Muscle layer of duodenum (tissue), 2 donors: ENCODE measurements at regions not wholly inside any gene's neighbourhood (a gene's known extent, or its start where the extent isn't known, plus 50 kb on each side); places are given as distances from the start of the nearest gene placed in this dataset.
"Not testable (repeated sequence)": the region's sequence is repeated elsewhere in the genome, so short reads cannot be mapped to it uniquely, and the experiment has no call there.

Source experiments
- H3K27ac ChIP-seq: one replicate; pipeline ENCODE4 v1.7.0; 2013; ENCODE audit warnings: mild to moderate bottlenecking, low read length
- H3K27me3 ChIP-seq: one replicate; pipeline ENCODE4 v1.7.0; 2013; ENCODE audit warnings: low read depth, mild to moderate bottlenecking, control low read depth, low read length
- H3K36me3 ChIP-seq, 2 donors: one replicate each; pipeline ENCODE4 v1.7.0; 2013; ENCODE audit warnings: low read length in 2 of 2, control low read depth in 1 of 2, mild to moderate bottlenecking in 1 of 2; ENCODE audit not compliant: insufficient read depth in 2 of 2, control insufficient read depth in 1 of 2
- H3K4me1 ChIP-seq, 2 donors: one replicate each; pipeline ENCODE4 v1.7.0; 2013; ENCODE audit warnings: low read length in 2 of 2, mild to moderate bottlenecking in 2 of 2, control low read depth in 1 of 2, moderate library complexity in 1 of 2; ENCODE audit not compliant: insufficient read depth in 2 of 2, control insufficient read depth in 1 of 2
- H3K4me3 ChIP-seq, 2 donors: one replicate each; pipeline ENCODE4 v1.7.0; 2013; ENCODE audit warnings: low read length in 2 of 2, low read depth in 1 of 2, mild to moderate bottlenecking in 1 of 2
- H3K9me3 ChIP-seq, 2 donors: one replicate each; pipeline ENCODE4 v1.7.0; 2013; ENCODE audit warnings: low read length in 2 of 2, control low read depth in 1 of 2, mild to moderate bottlenecking in 1 of 2; ENCODE audit not compliant: control insufficient read depth in 1 of 2
- donor health status: healthy.

GRCh38 chr20:43337036-43337435, 120.7 kb upstream of the SRSF6 start:
- peaks cover 5 to 22% of the 10 kb centered on the region in 2 donors for H3K9me3 ChIP-seq
- H3K36me3 ChIP-seq: no peaks in the 10 kb centered on the region
- H3K4me3 ChIP-seq: no peak overlapping the region

GRCh38 chr20:43334080-43334479, 123.6 kb upstream of the SRSF6 start:
- peaks cover 5 to 22% of the 10 kb centered on the region in 2 donors for H3K9me3 ChIP-seq
- H3K27me3 ChIP-seq: no peaks in the 10 kb centered on the region
- H3K4me1 ChIP-seq: no peaks in the 10 kb centered on the region
- H3K36me3 ChIP-seq: no peaks in the 10 kb centered on the region
- no peak overlapping the region for H3K4me3 ChIP-seq
- no peak overlapping the region for H3K27ac ChIP-seq

More at GRCh38 chr20:43337036-43337435, 120.7 kb upstream of the SRSF6 start:
- no peaks in the 10 kb centered on the region for H3K4me1 ChIP-seq
- no peak overlapping the region for H3K27ac ChIP-seq
- no peaks in the 10 kb centered on the region for H3K27me3 ChIP-seq

- Histone ChIP-seq H3K9me3 (peaks cover 5 to 22% of the 10 kb centered on the region in 2 donors), H3K27ac (no peak overlapping the region), H3K4me3 (no peak overlapping the region), H3K36me3 (no peaks in the 10 kb centered on the region), H3K27me3 (no peaks in the 10 kb centered on the region), H3K4me1 (no peaks in the 10 kb centered on the region)
Observed at GRCh38 chr20:43331906-43332305, 125.8 kb upstream of the SRSF6 start.

- H3K27me3 ChIP-seq: no peaks in the 10 kb centered on the region
- peaks cover 0 to under 1% of the 10 kb centered on the region in 2 donors for H3K9me3 ChIP-seq
- H3K36me3 ChIP-seq: no peaks in the 10 kb centered on the region
- no peak overlapping the region for H3K4me3 ChIP-seq
- H3K27ac ChIP-seq: no peak overlapping the region
- no peaks in the 10 kb centered on the region for H3K4me1 ChIP-seq
Observed at GRCh38 chr20:43328697-43329096, 129.0 kb upstream of the SRSF6 start.

- not testable (repeated sequence) for H3K9me3 ChIP-seq, H3K4me1 ChIP-seq, H3K4me3 ChIP-seq, H3K27me3 ChIP-seq, H3K27ac ChIP-seq, H3K36me3 ChIP-seq
Observed at GRCh38 chr20:43327234-43327633, 130.5 kb upstream of the SRSF6 start.

GRCh38 chr20:43325926-43326325, 131.8 kb upstream of the SRSF6 start:
- no peak overlapping the region for H3K27ac ChIP-seq
- H3K4me3 ChIP-seq: no peak overlapping the region
- H3K9me3 ChIP-seq: no peaks in the 10 kb centered on the region
- peaks cover 0 to 4% of the 10 kb centered on the region in 2 donors for H3K4me1 ChIP-seq
- H3K36me3 ChIP-seq: no peaks in the 10 kb centered on the region
- H3K27me3 ChIP-seq: no peaks in the 10 kb centered on the region

- Histone ChIP-seq H3K27me3 (no peaks in the 10 kb centered on the region), H3K9me3 (no peaks in the 10 kb centered on the region)
Observed at GRCh38 chr20:43323592-43323991, 133.9 kb upstream of the PTPRT start.

GRCh38 chr20:43322851-43323250, 133.1 kb upstream of the PTPRT start:
- H3K36me3 ChIP-seq: no peaks in the 10 kb centered on the region
- peaks cover 0 to 4% of the 10 kb centered on the region in 2 donors for H3K4me1 ChIP-seq
- H3K27ac ChIP-seq: no peak overlapping the region
- no peaks in the 10 kb centered on the region for H3K27me3 ChIP-seq
- H3K9me3 ChIP-seq: no peaks in the 10 kb centered on the region
- no peak overlapping the region for H3K4me3 ChIP-seq

More at GRCh38 chr20:43323592-43323991, 133.9 kb upstream of the PTPRT start:
- Histone ChIP-seq H3K27ac (no peak overlapping the region), H3K4me1 (peaks cover 0 to 4% of the 10 kb centered on the region in 2 donors), H3K4me3 (no peak overlapping the region), H3K36me3 (no peaks in the 10 kb centered on the region)

GRCh38 chr20:43320536-43320935, 130.8 kb upstream of the PTPRT start:
- H3K4me3 ChIP-seq: no peak overlapping the region
- no peak overlapping the region for H3K27ac ChIP-seq
- no peaks in the 10 kb centered on the region for H3K36me3 ChIP-seq
- peaks cover 0 to 4% of the 10 kb centered on the region in 2 donors for H3K4me1 ChIP-seq
- no peaks in the 10 kb centered on the region for H3K9me3 ChIP-seq
- no peaks in the 10 kb centered on the region for H3K27me3 ChIP-seq

GRCh38 chr20:43318755-43319297, 129.1 kb upstream of the PTPRT start:
- Histone ChIP-seq H3K4me1 (peaks cover 0 to 4% of the 10 kb centered on the region in 2 donors), H3K4me3 (no peak overlapping the region), H3K27ac (no peak overlapping the region), H3K9me3 (no peaks in the 10 kb centered on the region), H3K36me3 (no peaks in the 10 kb centered on the region), H3K27me3 (no peaks in the 10 kb centered on the region)

- no peaks in the 10 kb centered on the region for H3K9me3 ChIP-seq
- H3K4me3 ChIP-seq: no peak overlapping the region
- no peaks in the 10 kb centered on the region for H3K36me3 ChIP-seq
- no peaks in the 10 kb centered on the region for H3K27me3 ChIP-seq
- H3K4me1 ChIP-seq: no peaks in the 10 kb centered on the region
- no peak overlapping the region for H3K27ac ChIP-seq
Observed at GRCh38 chr20:43316271-43316670, 126.6 kb upstream of the PTPRT start.

- H3K27me3 ChIP-seq: no peaks in the 10 kb centered on the region
- peaks cover 0 to 5% of the 10 kb centered on the region in 2 donors for H3K4me1 ChIP-seq
- no peaks in the 10 kb centered on the region for H3K36me3 ChIP-seq
- no peak overlapping the region for H3K4me3 ChIP-seq
- H3K9me3 ChIP-seq: peaks cover 0 to 2% of the 10 kb centered on the region in 2 donors
- no peak overlapping the region for H3K27ac ChIP-seq
Observed at GRCh38 chr20:43309266-43309665, 119.6 kb upstream of the PTPRT start.
